Smooth muscle cell (in vitro differentiated cells): ENCODE measurements at regions not wholly inside any gene's neighbourhood (a gene's known extent, or its start where the extent isn't known, plus 50 kb on each side); places are given as distances from the start of the nearest gene placed in this dataset.

Experiments
- DNase-seq: peaks from one replicate; lab custom pipeline; 2025; ENCODE audit not compliant: unreplicated experiment; lab: John Stamatoyannopoulos, UW
- H2AFZ ChIP-seq: fragments of 200-600 bp; sonication (generic); 2 replicates; pipeline ENCODE4 v1.6.0; 2016; ENCODE audit warnings: antibody characterized with exemption, low read depth, mild to moderate bottlenecking
- H3F3A ChIP-seq: fragments of 200-600 bp; sonication (generic); 2 replicates; pipeline ENCODE4 v1.6.0; 2017; ENCODE audit warnings: antibody characterized with exemption, low read depth
- H3K27ac ChIP-seq: fragments of 200-600 bp; sonication (generic); 2 replicates; pipeline ENCODE4 v1.5.1; 2016; ENCODE audit warnings: low read depth, mild to moderate bottlenecking
- H3K27me3 ChIP-seq: fragments of 200-600 bp; sonication (generic); 2 replicates; pipeline ENCODE4 v1.6.1; 2016; ENCODE audit warnings: low read depth, mild to moderate bottlenecking
- H3K36me3 ChIP-seq: fragments of 200-600 bp; sonication (generic); 2 replicates; pipeline ENCODE4 v1.5.1; 2016; ENCODE audit warnings: low read depth
- H3K4me1 ChIP-seq: fragments of 200-600 bp; sonication (generic); 2 replicates; pipeline ENCODE4 v1.5.1; 2016; ENCODE audit warnings: low read depth
- H3K4me2 ChIP-seq: fragments of 200-600 bp; sonication (generic); 2 replicates; pipeline ENCODE4 v1.6.0; 2016; ENCODE audit warnings: mild to moderate bottlenecking
- H3K4me3 ChIP-seq: fragments of 200-600 bp; sonication (generic); 2 replicates; pipeline ENCODE4 v1.5.1; 2016; ENCODE audit warnings: mild to moderate bottlenecking
- H3K79me2 ChIP-seq: fragments of 200-600 bp; sonication (generic); 2 replicates; pipeline ENCODE4 v1.6.0; 2016; ENCODE audit warnings: low read depth, mild to moderate bottlenecking
- H3K9ac ChIP-seq: fragments of 200-600 bp; sonication (generic); 2 replicates; pipeline ENCODE4 v1.6.0; 2016; ENCODE audit warnings: low read depth
- H3K9me3 ChIP-seq: fragments of 200-600 bp; sonication (generic); replicated peaks from 2 replicates; pipeline ENCODE4 v1.5.1; 2016; ENCODE audit warnings: low read depth
- H4K20me1 ChIP-seq: fragments of 200-600 bp; sonication (generic); 2 replicates; pipeline ENCODE4 v1.6.0; 2016; ENCODE audit warnings: low read depth
- WGBS: methylation state at CpG from one replicate; pipeline ENCODE4 v1.1.7; 2016; ENCODE audit warnings: low lambda C conversion rate; 5-methylcytosine and 5-hydroxymethylcytosine counted together
- TF ChIP-seq, protein P1 (sequence below): fragments of 200-600 bp; sonication (generic); IDR thresholded peaks from 2 replicates; pipeline ENCODE4 v1.5.1; 2017; ENCODE audit warnings: borderline replicate concordance, mild to moderate bottlenecking, antibody characterized with exemption; ENCODE audit not compliant: insufficient read depth, poor library complexity, severe bottlenecking

GRCh38 chr6:142544199-142544838 is 242.5 kb downstream of the ADGRG6 start:
- TF ChIP-seq, protein P1, sequence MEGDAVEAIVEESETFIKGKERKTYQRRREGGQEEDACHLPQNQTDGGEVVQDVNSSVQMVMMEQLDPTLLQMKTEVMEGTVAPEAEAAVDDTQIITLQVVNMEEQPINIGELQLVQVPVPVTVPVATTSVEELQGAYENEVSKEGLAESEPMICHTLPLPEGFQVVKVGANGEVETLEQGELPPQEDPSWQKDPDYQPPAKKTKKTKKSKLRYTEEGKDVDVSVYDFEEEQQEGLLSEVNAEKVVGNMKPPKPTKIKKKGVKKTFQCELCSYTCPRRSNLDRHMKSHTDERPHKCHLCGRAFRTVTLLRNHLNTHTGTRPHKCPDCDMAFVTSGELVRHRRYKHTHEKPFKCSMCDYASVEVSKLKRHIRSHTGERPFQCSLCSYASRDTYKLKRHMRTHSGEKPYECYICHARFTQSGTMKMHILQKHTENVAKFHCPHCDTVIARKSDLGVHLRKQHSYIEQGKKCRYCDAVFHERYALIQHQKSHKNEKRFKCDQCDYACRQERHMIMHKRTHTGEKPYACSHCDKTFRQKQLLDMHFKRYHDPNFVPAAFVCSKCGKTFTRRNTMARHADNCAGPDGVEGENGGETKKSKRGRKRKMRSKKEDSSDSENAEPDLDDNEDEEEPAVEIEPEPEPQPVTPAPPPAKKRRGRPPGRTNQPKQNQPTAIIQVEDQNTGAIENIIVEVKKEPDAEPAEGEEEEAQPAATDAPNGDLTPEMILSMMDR: no peak
- Histone ChIP-seq H3K79me2 (no peaks in the 10 kb centered on the region), H4K20me1 (no peaks in the 10 kb centered on the region), H3F3A (no peaks in the 10 kb centered on the region), H3K36me3 (no peaks in the 10 kb centered on the region), H3K9me3 (no peaks in the 10 kb centered on the region), H2AFZ (no peak overlapping the region), H3K4me3 (no peak overlapping the region), H3K4me1 (no peaks in the 10 kb centered on the region), H3K27ac (no peak overlapping the region), H3K4me2 (no peak overlapping the region), H3K27me3 (no peaks in the 10 kb centered on the region), H3K9ac (no peak overlapping the region)
- no peak for DNase-seq

GRCh38 chr6:142545147-142545546 is 243.3 kb downstream of the ADGRG6 start:
- no peaks in the 10 kb centered on the region for H3K9me3 ChIP-seq
- no peak overlapping the region for H3K4me3 ChIP-seq
- no peak for DNase-seq
- no peaks in the 10 kb centered on the region for H3K4me1 ChIP-seq
- no peak overlapping the region for H3K27ac ChIP-seq
- no peaks in the 10 kb centered on the region for H3K79me2 ChIP-seq
- H2AFZ ChIP-seq: no peak overlapping the region
- no peaks in the 10 kb centered on the region for H4K20me1 ChIP-seq
- TF ChIP-seq, protein P1: no peak
- no peaks in the 10 kb centered on the region for H3F3A ChIP-seq
- H3K4me2 ChIP-seq: no peak overlapping the region
- 90% methylated on average over 4 of the region's 4 CpGs for WGBS
- H3K36me3 ChIP-seq: no peaks in the 10 kb centered on the region
- H3K9ac ChIP-seq: no peak overlapping the region
- no peaks in the 10 kb centered on the region for H3K27me3 ChIP-seq

DNA sequence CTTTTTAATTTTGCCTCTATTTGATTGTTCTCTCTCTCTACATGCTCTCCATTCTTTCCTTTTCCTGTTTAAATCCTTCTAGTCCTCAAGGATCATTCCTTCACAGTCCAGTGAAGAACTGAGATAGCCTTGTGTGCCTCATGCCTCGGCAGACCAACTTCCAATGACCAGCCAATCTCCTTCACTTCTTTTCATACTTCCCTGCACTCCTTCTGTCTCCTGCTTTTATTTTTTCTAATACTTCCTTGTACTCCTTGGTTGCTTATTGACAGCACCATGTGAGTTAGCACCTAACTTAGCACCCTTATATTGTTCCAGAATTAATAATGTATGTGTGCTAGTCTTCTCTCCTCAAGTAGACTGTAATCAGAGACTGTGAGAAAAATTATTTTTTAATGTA is 246.8 kb downstream of the ADGRG6 start:
- no peak overlapping the region for H3K9ac ChIP-seq
- no peaks in the 10 kb centered on the region for H3K27me3 ChIP-seq
- no peaks in the 10 kb centered on the region for H3K4me1 ChIP-seq
- no peaks in the 10 kb centered on the region for H4K20me1 ChIP-seq
- no peak overlapping the region for H3K27ac ChIP-seq
- no peaks in the 10 kb centered on the region for H3K79me2 ChIP-seq
- no peak for DNase-seq
- H3K4me3 ChIP-seq: no peak overlapping the region
- H3F3A ChIP-seq: no peaks in the 10 kb centered on the region
- TF ChIP-seq, protein P1: no peak
- WGBS: 94% methylated on average over 1 of the region's 1 CpG
- H3K9me3 ChIP-seq: no peaks in the 10 kb centered on the region
- no peak overlapping the region for H3K4me2 ChIP-seq
- H3K36me3 ChIP-seq: no peaks in the 10 kb centered on the region
- no peak overlapping the region for H2AFZ ChIP-seq

- H3K4me1 ChIP-seq: no peaks in the 10 kb centered on the region
- no peak overlapping the region for H3K27ac ChIP-seq
- no peaks in the 10 kb centered on the region for H3K27me3 ChIP-seq
- no peaks in the 10 kb centered on the region for H3K9me3 ChIP-seq
- 77% methylated on average over 7 of the region's 7 CpGs for WGBS
- no peaks in the 10 kb centered on the region for H3K36me3 ChIP-seq
- TF ChIP-seq, protein P1: no peak
- H2AFZ ChIP-seq: no peak overlapping the region
- no peaks in the 10 kb centered on the region for H4K20me1 ChIP-seq
- H3K79me2 ChIP-seq: no peaks in the 10 kb centered on the region
- no peaks in the 10 kb centered on the region for H3F3A ChIP-seq
- DNase-seq: no peak
- H3K4me3 ChIP-seq: no peak overlapping the region
- no peak overlapping the region for H3K9ac ChIP-seq
- no peak overlapping the region for H3K4me2 ChIP-seq
These were observed 248.7 kb downstream of the ADGRG6 start for GRCh38 chr6:142550310-142551063.
